Esophagus (tissue), 2 donors: ENCODE measurements at regions not wholly inside any gene's neighbourhood (a gene's known extent, or its start where the extent isn't known, plus 50 kb on each side); places are given as distances from the start of the nearest gene placed in this dataset.

Source experiments
- H3K27ac ChIP-seq, 2 donors: one replicate each; pipeline ENCODE4 v1.5.1; 2013; ENCODE audit warnings: low read depth in 2 of 2, mild to moderate bottlenecking in 2 of 2, inconsistent platforms in 1 of 2, low read length in 1 of 2, moderate library complexity in 1 of 2
- H3K27me3 ChIP-seq, 2 donors: one replicate each; pipeline ENCODE4 v1.6.1; 2013; ENCODE audit warnings: low read length in 2 of 2, control low read depth in 1 of 2, mild to moderate bottlenecking in 1 of 2; ENCODE audit not compliant: insufficient read depth in 2 of 2, control insufficient read depth in 1 of 2
- H3K36me3 ChIP-seq, 2 donors: one replicate each; pipeline ENCODE4 v1.6.1; 2013; ENCODE audit warnings: low read length in 1 of 2; ENCODE audit not compliant: control insufficient read depth in 2 of 2, insufficient read depth in 2 of 2
- H3K4me1 ChIP-seq, 2 donors: one replicate each; pipeline ENCODE4 v1.6.1; 2013; ENCODE audit warnings: low read length in 1 of 2; ENCODE audit not compliant: control insufficient read depth in 2 of 2, insufficient read depth in 2 of 2
- H3K4me3 ChIP-seq, 2 donors: one replicate each; pipeline ENCODE4 v1.5.1; 2013; ENCODE audit warnings: low read length in 2 of 2, mild to moderate bottlenecking in 2 of 2, low read depth in 1 of 2, moderate library complexity in 1 of 2
- H3K9me3 ChIP-seq, 2 donors: one replicate each; pipeline ENCODE4 v1.6.1; 2013; ENCODE audit warnings: mild to moderate bottlenecking in 2 of 2, low read depth in 1 of 2, low read length in 1 of 2, moderate library complexity in 1 of 2; ENCODE audit not compliant: control insufficient read depth in 2 of 2, insufficient read depth in 1 of 2
- WGBS, 2 donors: extraction: QIAGEN DNeasy Blood & Tissue Kit; methylation state at CpG; one replicate each; pipeline ENCODE4 v1.1.7; 2013; 5-methylcytosine and 5-hydroxymethylcytosine counted together
- donor health status: healthy with polysubstance abuse.
- donor health status: Bipolar disorder and iron deficiency.

DNA sequence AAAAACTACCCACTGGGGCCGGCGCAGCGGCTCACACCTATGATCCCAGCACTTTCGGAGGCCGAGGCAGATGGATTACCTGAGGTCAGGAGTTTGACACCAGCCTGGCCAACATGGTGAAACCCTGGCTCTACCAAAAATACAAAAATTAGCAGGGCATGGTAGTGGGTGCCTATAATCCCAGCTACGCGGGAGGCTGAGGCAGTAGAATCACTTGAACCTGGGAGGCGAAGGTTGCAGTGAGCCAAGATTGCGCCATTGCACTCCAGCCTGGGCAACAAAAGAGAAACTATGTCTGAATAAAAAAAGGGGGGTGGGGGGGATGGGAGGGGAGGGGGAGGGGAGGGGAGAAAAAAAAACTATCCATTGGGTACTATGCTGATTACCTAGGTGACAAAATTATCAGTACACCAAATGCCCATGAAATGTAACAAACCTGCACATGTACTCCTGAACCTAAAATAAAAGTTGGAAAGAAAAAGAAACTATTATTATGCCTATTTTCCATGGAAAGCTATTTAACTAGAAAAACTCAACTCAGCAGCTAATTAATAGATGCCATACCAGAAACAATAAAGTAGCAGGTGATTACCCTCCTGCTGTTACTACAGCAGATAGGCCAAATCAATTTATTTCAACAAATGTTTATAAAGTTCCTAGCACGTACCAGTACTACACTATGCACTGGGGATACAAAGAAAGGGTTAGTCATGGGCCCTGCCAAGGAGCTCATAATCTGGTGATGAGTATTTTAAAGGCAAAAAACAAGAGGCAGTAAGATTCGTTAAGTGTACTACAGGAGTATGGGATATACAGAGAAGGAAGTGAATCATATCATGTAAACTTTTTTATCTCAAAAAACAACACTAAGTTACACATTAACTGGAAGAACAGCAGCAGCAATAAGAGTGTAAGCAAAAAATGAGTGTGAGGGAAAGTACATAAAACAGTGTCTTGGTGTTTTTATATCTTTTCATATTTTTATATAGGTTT is 112.8 kb upstream of the SLC39A10 start:
- no peak overlapping the region for H3K27ac ChIP-seq
- H3K9me3 ChIP-seq = no peaks in the 10 kb centered on the region
- no peak overlapping the region for H3K4me3 ChIP-seq
- no peaks in the 10 kb centered on the region for H3K4me1 ChIP-seq
- H3K27me3 ChIP-seq = no peaks in the 10 kb centered on the region
- 86 to 87% methylated on average over 11 of the region's 11 CpGs for WGBS, 2 donors
- H3K36me3 ChIP-seq = no peaks in the 10 kb centered on the region

- H3K36me3 ChIP-seq = no peaks in the 10 kb centered on the region
- no peak overlapping the region for H3K27ac ChIP-seq
- no peak overlapping the region for H3K4me3 ChIP-seq
- WGBS, 2 donors = 90 to 94% methylated on average over 2 of the region's 2 CpGs
- H3K27me3 ChIP-seq = no peaks in the 10 kb centered on the region
- no peaks in the 10 kb centered on the region for H3K9me3 ChIP-seq
- no peaks in the 10 kb centered on the region for H3K4me1 ChIP-seq
Measured at GRCh38 chr2:195543063-195543462, 114.0 kb upstream of the SLC39A10 start.

DNA sequence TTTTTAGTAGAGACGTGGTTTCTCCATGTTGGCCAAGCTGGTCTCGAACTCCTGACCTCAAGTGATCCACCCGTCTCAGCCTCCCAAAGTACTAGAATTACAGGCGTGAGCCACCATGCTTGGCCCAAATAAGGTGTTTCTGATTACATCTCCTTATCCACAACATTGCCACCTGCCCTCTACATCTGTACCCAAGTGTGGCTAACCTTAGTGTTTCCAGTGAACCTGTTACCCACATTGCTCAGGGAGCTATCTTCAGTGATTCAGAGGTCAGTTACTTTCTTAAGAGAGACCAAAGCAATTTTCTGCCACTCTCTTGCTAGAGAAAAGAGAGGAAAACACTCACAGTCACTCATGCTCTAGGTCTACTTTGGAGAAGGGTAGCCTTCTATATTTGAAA is 115.0 kb upstream of the SLC39A10 start:
- Histone ChIP-seq H3K36me3 (no peaks in the 10 kb centered on the region), H3K4me1 (no peaks in the 10 kb centered on the region), H3K27ac (no peak overlapping the region), H3K4me3 (no peak overlapping the region), H3K27me3 (no peaks in the 10 kb centered on the region), H3K9me3 (no peaks in the 10 kb centered on the region)
- 69 to 71% methylated on average over 4 of the region's 4 CpGs for WGBS, 2 donors

DNA sequence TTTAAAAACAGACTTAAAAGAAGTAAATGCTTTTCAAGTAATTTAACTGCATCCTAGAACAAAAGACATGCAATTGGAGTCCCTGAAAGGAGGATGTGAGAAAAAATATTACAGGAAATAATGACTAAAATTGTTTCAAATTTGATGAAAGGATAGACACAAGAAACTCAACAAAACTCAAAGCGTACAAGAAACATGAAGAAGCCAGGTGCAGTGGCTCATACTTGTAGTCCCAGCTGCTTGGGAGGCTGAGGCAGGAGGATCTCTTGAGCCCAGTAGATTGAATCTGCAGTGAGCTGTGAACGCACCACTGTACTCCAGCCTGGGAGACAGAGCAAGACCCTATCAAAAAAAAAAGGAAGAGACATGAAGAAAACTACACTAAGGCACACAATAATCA is 118.1 kb upstream of the SLC39A10 start:
- 90 to 92% methylated on average over 2 of the region's 2 CpGs for WGBS, 2 donors

GRCh38 chr2:195537811-195538210 is 119.2 kb upstream of the SLC39A10 start:
- Histone ChIP-seq H3K36me3 (no peaks in the 10 kb centered on the region), H3K27me3 (no peaks in the 10 kb centered on the region), H3K4me3 (no peak overlapping the region), H3K9me3 (no peaks in the 10 kb centered on the region), H3K27ac (no peak overlapping the region), H3K4me1 (no peaks in the 10 kb centered on the region)
- WGBS, 2 donors = 92 to 97% methylated on average over 3 of the region's 3 CpGs

More for the DNA sequence above, 118.1 kb upstream of the SLC39A10 start:
- no peak overlapping the region for H3K4me3 ChIP-seq
- no peaks in the 10 kb centered on the region for H3K36me3 ChIP-seq
- H3K27me3 ChIP-seq = no peaks in the 10 kb centered on the region
- no peaks in the 10 kb centered on the region for H3K9me3 ChIP-seq
- H3K27ac ChIP-seq = no peak overlapping the region
- no peaks in the 10 kb centered on the region for H3K4me1 ChIP-seq

DNA sequence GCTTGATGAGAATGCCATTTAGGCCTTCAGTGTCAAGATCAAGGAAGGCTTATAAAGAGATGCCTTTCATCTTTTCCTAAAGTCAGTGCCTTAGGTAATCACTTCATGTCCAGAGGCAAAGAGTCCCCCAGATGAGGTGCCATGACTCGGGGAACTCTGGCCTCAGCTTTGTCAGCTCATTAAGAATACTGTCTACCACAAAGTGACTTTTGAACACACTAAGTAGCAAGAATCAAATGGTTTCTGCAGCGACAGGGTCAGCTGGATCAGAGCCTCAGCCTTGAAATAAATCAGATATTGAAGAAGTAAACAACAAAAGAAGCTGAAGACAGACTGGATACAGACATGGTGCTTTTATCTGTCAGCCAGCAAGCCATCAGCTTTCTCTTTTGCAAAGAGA is 120.1 kb upstream of the SLC39A10 start:
- Histone ChIP-seq H3K9me3 (no peaks in the 10 kb centered on the region), H3K4me3 (no peak overlapping the region), H3K27me3 (no peaks in the 10 kb centered on the region), H3K27ac (no peak overlapping the region), H3K4me1 (no peaks in the 10 kb centered on the region), H3K36me3 (no peaks in the 10 kb centered on the region)
- WGBS, 2 donors = 43 to 68% methylated on average over 2 of the region's 2 CpGs

GRCh38 chr2:195535911-195536522 is 121.0 kb upstream of the SLC39A10 start:
- no peaks in the 10 kb centered on the region for H3K36me3 ChIP-seq
- WGBS, 2 donors = 75 to 76% methylated on average over 7 of the region's 7 CpGs
- no peaks in the 10 kb centered on the region for H3K9me3 ChIP-seq
- no peak overlapping the region for H3K4me3 ChIP-seq
- H3K27me3 ChIP-seq = no peaks in the 10 kb centered on the region
- no peak overlapping the region for H3K27ac ChIP-seq
- H3K4me1 ChIP-seq = no peaks in the 10 kb centered on the region

GRCh38 chr2:195534971-195535370 is 122.1 kb upstream of the SLC39A10 start:
- H3K27me3 ChIP-seq = no peaks in the 10 kb centered on the region
- H3K36me3 ChIP-seq = no peaks in the 10 kb centered on the region
- no peaks in the 10 kb centered on the region for H3K9me3 ChIP-seq
- H3K27ac ChIP-seq = no peak overlapping the region
- 76 to 81% methylated on average over 1 of the region's 1 CpG for WGBS, 2 donors
- H3K4me3 ChIP-seq = no peak overlapping the region
- H3K4me1 ChIP-seq = no peaks in the 10 kb centered on the region

GRCh38 chr2:195533771-195534642 is 123.0 kb upstream of the SLC39A10 start:
- 43 to 67% methylated on average over 8 of the region's 8 CpGs for WGBS, 2 donors
- no peaks in the 10 kb centered on the region for H3K4me1 ChIP-seq
- H3K36me3 ChIP-seq = no peaks in the 10 kb centered on the region
- H3K9me3 ChIP-seq = no peaks in the 10 kb centered on the region
- H3K27me3 ChIP-seq = no peaks in the 10 kb centered on the region
- peak overlapping the region; percentile 27 to 34 for H3K27ac ChIP-seq
- H3K4me3 ChIP-seq = no peak overlapping the region
